ENCODE measurements at regions not wholly inside any gene's neighbourhood (a gene's known extent, or its start where the extent isn't known, plus 50 kb on each side); places are given as distances from the start of the nearest gene placed in this dataset.

DNA sequence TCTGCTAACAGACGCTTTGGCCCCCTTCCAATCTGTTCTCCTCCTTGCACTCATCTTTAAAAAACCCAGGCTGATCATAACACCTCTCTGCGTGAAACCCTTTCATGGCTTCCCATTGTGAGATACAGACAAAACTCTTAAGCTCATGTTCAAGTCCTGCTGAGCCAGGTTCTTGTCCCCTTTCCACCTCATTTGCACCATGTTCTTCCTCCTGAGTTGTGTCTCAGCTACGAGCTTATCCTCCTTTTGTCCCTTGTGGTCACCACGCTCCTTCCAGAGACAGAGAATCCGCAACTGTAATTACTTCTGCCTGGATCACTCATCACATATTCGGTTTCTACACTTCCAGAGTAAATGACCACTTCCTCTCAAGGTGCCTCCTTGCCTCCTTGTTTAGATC is 238.8 kb downstream of the ACTR3 start:
- TF ChIP-seq CTCF (IDR thresholded peaks at IDR 0.05) = no peak
- no peak for TF ChIP-seq POLR2A (IDR thresholded peaks at IDR 0.05)
- TF ChIP-seq POLR2AphosphoS5 (IDR thresholded peaks at IDR 0.05) = no peak
